ENCODE measurements at regions not wholly inside any gene's neighbourhood (a gene's known extent, or its start where the extent isn't known, plus 50 kb on each side); places are given as distances from the start of the nearest gene placed in this dataset.

DNA sequence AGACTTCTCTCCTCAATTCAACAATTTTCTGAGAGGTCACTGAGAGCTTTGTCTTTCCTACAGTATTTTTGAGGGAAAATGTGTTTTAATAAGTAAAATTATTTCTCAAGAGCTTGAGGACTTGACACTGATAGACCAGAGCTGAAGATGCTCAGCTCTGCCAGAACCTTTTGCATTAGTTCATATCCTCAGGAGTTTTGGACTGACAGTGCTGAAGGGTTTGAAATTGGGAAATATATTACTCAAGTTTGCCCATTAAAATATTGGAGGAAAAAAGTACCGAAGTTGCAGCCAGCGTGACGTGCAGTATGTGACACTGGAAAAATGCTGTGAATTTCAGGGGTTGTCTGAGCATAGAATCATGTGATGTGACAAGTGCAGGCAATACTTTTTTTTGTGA is 346.6 kb upstream of the DPYD start:
- TF ChIP-seq, protein P1, sequence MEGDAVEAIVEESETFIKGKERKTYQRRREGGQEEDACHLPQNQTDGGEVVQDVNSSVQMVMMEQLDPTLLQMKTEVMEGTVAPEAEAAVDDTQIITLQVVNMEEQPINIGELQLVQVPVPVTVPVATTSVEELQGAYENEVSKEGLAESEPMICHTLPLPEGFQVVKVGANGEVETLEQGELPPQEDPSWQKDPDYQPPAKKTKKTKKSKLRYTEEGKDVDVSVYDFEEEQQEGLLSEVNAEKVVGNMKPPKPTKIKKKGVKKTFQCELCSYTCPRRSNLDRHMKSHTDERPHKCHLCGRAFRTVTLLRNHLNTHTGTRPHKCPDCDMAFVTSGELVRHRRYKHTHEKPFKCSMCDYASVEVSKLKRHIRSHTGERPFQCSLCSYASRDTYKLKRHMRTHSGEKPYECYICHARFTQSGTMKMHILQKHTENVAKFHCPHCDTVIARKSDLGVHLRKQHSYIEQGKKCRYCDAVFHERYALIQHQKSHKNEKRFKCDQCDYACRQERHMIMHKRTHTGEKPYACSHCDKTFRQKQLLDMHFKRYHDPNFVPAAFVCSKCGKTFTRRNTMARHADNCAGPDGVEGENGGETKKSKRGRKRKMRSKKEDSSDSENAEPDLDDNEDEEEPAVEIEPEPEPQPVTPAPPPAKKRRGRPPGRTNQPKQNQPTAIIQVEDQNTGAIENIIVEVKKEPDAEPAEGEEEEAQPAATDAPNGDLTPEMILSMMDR (IDR thresholded peaks at IDR 0.05; ENCODE audit: insufficient read depth, low read length, missing control alignments) = no peak
- DNase-seq (ENCODE audit: low read depth, low spot score) = no peak
- CTCF ChIA-PET = interaction anchor here (1.2 kb wide), 1 partner anchor 214 kb away, joined by 3 read pairs; no protein-coding TSS in a partner anchor
- no peak overlapping the region for H3K4me3 ChIP-seq (ENCODE audit: low read depth, low read length)
- POLR2A ChIA-PET = no interaction called here

DNA sequence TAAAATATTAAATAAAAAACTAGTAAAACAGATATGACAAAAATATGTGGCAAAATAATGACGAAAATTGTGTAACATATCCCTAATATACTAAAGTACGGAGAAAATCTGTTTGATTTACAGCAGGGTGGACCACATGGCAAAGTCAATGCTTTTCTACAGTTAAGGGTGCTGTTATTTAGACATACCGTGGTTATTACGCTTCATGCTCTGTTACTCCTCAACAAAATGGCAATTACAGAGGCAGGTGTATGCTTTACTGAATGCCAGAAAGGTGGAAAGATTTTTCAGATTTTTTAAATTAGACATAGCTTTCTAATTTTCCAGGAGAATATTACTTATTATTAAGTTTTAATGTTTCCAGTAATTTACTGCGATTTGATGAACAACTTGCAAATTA is 343.9 kb upstream of the DPYD start:
- POLR2A ChIA-PET = no interaction called here
- CTCF ChIA-PET = interaction anchor here (1.0 kb wide), 1 partner anchor 20 kb away, joined by 3 read pairs; no protein-coding TSS in a partner anchor
- TF ChIP-seq, protein P1 (IDR thresholded peaks at IDR 0.05; ENCODE audit: insufficient read depth, low read length, missing control alignments) = no peak
- H3K4me3 ChIP-seq (ENCODE audit: low read depth, low read length) = no peak overlapping the region
- no peak for DNase-seq (ENCODE audit: low read depth, low spot score)

DNA sequence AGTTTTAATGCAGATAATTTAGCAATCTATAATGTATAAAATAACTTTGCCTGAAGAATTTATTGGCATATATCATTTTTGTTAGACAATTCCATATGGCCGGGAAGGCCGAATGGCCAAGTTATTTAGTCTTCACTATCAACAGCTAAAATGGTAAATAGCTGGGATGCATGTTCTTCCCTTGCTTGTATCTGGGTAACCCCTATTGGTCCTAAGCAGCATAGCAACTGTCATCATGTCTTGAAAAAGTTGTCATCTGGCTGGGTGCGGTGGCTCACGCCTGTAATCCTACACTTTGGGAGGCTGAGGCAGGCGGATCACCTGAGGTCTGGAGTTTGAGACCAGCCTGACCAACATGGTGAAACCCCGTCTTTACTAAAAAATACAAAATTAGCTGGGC is 340.0 kb upstream of the DPYD start:
- DNase-seq (ENCODE audit: low read depth, low spot score) = no peak
- CTCF ChIA-PET = interaction anchor here (1.5 to 2.0 kb wide), 2 partner anchors 9 to 207 kb away, joined by 5 read pairs; no protein-coding TSS in a partner anchor
- POLR2A ChIA-PET = no interaction called here
- TF ChIP-seq, protein P1 (IDR thresholded peaks at IDR 0.05; ENCODE audit: insufficient read depth, low read length, missing control alignments) = no peak
- H3K4me3 ChIP-seq (ENCODE audit: low read depth, low read length) = no peak overlapping the region

DNA sequence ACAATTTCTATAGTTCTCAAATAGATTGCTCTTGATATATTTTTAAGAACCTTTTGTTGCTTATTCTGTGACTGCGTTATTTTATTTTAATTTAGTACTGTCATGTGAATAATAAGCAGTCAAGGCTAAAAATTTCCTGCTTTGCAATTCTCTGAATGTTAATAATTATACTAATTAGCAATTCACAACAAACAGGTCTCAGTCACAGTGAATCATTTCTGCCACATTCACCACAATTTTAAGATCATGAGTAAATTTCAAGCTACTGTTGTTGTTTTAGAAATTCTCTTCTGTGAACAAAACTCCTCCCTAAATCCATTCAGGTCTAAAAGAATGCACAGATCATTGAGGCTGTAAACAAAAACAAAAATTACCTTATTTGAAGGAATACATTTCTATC is 339.6 kb upstream of the DPYD start:
- CTCF ChIA-PET = interaction anchor here (1.5 kb wide), 1 partner anchor 208 kb away, joined by 5 read pairs; no protein-coding TSS in a partner anchor
- DNase-seq (ENCODE audit: low read depth, low spot score) = no peak
- TF ChIP-seq, protein P1 (IDR thresholded peaks at IDR 0.05; ENCODE audit: insufficient read depth, low read length, missing control alignments) = no peak
- H3K4me3 ChIP-seq (ENCODE audit: low read depth, low read length) = no peak overlapping the region
- POLR2A ChIA-PET = no interaction called here

DNA sequence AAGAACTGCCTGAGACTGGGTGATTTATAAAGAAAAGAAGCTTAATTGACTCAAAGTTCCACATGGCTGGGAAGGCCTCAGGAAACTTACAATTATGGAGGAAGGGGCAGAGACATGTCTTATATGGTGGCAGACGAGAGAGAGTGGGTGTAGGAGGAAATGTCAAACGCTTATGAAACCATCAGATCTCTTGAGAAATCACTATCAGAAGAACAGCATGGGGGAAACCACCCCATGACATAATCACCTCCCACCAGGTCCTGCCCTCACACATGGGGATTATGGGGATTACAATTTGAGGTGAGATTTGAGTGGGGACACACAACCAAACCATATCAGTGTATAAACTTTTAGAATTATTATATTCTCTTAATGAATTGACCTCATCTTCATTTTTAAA is 335.9 kb upstream of the DPYD start:
- no peak for DNase-seq (ENCODE audit: low read depth, low spot score)
- ChIA-PET POLR2A (no interaction called here), CTCF (no interaction called here)
- TF ChIP-seq, protein P1 (IDR thresholded peaks at IDR 0.05; ENCODE audit: insufficient read depth, low read length, missing control alignments) = no peak
- H3K4me3 ChIP-seq (ENCODE audit: low read depth, low read length) = no peak overlapping the region

DNA sequence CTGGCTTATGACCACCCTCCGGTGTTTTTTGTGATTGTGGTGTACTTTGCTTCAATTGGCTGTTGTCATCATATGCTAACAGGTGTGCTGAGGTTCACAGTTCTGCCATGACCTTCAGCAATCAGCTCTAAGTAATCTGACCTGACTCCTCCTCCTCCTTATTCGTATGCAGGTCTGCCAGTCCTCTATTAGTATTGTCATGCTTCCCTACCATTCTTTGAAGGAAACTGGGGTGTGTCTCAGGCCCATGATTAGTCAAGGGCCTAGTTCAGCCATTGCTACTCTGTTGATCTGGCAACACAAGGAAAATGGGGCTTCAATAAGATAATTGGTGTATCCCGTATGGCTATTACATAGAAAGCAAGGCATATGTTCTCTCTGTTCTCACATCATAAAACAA is 332.3 kb upstream of the DPYD start:
- TF ChIP-seq, protein P1 (IDR thresholded peaks at IDR 0.05; ENCODE audit: insufficient read depth, low read length, missing control alignments) = no peak
- CTCF ChIA-PET = no interaction called here
- DNase-seq (ENCODE audit: low read depth, low spot score) = no peak
- POLR2A ChIA-PET = no interaction called here
- H3K4me3 ChIP-seq (ENCODE audit: low read depth, low read length) = no peak overlapping the region
